ENCODE measurements at regions not wholly inside any gene's neighbourhood (a gene's known extent, or its start where the extent isn't known, plus 50 kb on each side); places are given as distances from the start of the nearest gene placed in this dataset.

DNA sequence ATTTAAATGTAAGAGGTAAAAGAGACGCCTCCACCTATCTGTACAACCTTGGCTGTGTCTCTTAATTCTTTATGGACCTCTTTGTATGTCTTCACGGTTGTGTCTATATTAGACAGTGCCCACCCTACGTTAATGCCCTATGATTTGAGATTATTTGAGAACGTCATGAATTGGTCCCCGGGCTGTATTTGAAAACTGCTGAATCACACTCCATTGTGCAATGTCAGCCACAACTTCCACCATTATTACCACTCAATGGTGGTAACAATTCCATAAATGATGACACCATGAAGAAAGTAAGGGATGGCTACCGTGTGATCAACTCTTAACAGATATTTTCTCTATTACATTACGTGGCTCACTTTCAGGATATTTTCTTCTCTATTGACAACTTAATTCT lies 182.4 kb upstream of the RBFOX1 start (continued):
- TF ChIP-seq BACH2 (CRISPR knock-in tag; IDR thresholded peaks at IDR 0.05; ENCODE audit: borderline replicate concordance) (no peak), ARNTL (CRISPR knock-in tag; IDR thresholded peaks at IDR 0.05; ENCODE audit: borderline replicate concordance, low read depth) (no peak)
- TF ChIP-seq, protein P1, sequence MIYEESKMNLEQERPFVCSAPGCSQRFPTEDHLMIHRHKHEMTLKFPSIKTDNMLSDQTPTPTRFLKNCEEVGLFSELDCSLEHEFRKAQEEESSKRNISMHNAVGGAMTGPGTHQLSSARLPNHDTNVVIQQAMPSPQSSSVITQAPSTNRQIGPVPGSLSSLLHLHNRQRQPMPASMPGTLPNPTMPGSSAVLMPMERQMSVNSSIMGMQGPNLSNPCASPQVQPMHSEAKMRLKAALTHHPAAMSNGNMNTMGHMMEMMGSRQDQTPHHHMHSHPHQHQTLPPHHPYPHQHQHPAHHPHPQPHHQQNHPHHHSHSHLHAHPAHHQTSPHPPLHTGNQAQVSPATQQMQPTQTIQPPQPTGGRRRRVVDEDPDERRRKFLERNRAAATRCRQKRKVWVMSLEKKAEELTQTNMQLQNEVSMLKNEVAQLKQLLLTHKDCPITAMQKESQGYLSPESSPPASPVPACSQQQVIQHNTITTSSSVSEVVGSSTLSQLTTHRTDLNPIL (CRISPR knock-in tag; IDR thresholded peaks at IDR 0.05; ENCODE audit: low read depth), result no peak

DNA sequence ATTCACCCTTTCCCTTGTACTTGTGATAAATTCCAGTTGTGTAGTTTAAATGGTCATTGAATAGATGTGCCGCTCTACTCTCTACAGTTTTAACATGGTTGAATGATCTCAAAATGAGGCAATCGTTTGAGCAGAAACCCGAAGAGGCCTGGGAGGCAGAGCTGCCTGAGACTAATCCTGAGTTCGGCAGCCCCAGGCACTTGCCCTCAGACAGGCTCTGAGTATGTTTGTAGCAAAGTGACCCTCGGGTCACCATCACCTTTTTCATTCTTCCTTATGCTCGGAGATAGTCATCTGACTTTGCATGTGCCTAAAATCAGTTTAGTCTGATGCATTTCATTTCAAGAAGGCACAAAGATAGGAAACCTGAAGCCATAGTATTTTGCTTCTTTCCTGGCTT lies 184.0 kb upstream of the RBFOX1 start:
- TF ChIP-seq TOX (CRISPR knock-in tag; IDR thresholded peaks at IDR 0.05; ENCODE audit: borderline replicate concordance), result no peak
- no peak for TF ChIP-seq ISL1 (CRISPR knock-in tag; IDR thresholded peaks at IDR 0.05)
- TF ChIP-seq, protein P1 (CRISPR knock-in tag; IDR thresholded peaks at IDR 0.05; ENCODE audit: low read depth), result no peak
- TF ChIP-seq RARB (CRISPR knock-in tag; IDR thresholded peaks at IDR 0.05), result no peak
- no peak for TF ChIP-seq ZC3H10 (CRISPR knock-in tag; IDR thresholded peaks at IDR 0.05)
- TF ChIP-seq OSR1 (CRISPR knock-in tag; IDR thresholded peaks at IDR 0.05), result no peak
- no peak for TF ChIP-seq ARNTL (CRISPR knock-in tag; IDR thresholded peaks at IDR 0.05; ENCODE audit: borderline replicate concordance, low read depth)
- TF ChIP-seq SNAI2 (CRISPR knock-in tag; IDR thresholded peaks at IDR 0.05), result no peak
- no peak for TF ChIP-seq ZFP3 (CRISPR knock-in tag; IDR thresholded peaks at IDR 0.05)
- TF ChIP-seq ZNF565 (CRISPR knock-in tag; conservative IDR thresholded peaks at IDR 0.05; ENCODE audit: low read depth), result no peak
- no peak for TF ChIP-seq GLIS3 (CRISPR knock-in tag; IDR thresholded peaks at IDR 0.05)
- TF ChIP-seq, protein P2, sequence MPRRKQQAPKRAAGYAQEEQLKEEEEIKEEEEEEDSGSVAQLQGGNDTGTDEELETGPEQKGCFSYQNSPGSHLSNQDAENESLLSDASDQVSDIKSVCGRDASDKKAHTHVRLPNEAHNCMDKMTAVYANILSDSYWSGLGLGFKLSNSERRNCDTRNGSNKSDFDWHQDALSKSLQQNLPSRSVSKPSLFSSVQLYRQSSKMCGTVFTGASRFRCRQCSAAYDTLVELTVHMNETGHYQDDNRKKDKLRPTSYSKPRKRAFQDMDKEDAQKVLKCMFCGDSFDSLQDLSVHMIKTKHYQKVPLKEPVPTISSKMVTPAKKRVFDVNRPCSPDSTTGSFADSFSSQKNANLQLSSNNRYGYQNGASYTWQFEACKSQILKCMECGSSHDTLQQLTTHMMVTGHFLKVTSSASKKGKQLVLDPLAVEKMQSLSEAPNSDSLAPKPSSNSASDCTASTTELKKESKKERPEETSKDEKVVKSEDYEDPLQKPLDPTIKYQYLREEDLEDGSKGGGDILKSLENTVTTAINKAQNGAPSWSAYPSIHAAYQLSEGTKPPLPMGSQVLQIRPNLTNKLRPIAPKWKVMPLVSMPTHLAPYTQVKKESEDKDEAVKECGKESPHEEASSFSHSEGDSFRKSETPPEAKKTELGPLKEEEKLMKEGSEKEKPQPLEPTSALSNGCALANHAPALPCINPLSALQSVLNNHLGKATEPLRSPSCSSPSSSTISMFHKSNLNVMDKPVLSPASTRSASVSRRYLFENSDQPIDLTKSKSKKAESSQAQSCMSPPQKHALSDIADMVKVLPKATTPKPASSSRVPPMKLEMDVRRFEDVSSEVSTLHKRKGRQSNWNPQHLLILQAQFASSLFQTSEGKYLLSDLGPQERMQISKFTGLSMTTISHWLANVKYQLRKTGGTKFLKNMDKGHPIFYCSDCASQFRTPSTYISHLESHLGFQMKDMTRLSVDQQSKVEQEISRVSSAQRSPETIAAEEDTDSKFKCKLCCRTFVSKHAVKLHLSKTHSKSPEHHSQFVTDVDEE (CRISPR knock-in tag; IDR thresholded peaks at IDR 0.05), result no peak
- no peak for TF ChIP-seq CSDC2 (CRISPR knock-in tag; IDR thresholded peaks at IDR 0.05)
- TF ChIP-seq, protein P3, sequence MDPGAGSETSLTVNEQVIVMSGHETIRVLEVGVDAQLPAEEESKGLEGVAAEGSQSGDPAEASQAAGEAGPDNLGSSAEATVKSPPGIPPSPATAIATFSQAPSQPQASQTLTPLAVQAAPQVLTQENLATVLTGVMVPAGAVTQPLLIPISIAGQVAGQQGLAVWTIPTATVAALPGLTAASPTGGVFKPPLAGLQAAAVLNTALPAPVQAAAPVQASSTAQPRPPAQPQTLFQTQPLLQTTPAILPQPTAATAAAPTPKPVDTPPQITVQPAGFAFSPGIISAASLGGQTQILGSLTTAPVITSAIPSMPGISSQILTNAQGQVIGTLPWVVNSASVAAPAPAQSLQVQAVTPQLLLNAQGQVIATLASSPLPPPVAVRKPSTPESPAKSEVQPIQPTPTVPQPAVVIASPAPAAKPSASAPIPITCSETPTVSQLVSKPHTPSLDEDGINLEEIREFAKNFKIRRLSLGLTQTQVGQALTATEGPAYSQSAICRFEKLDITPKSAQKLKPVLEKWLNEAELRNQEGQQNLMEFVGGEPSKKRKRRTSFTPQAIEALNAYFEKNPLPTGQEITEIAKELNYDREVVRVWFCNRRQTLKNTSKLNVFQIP (CRISPR knock-in tag; IDR thresholded peaks at IDR 0.05; ENCODE audit: borderline replicate concordance, low read depth), result no peak
- no peak for TF ChIP-seq ZNF70 (CRISPR knock-in tag; IDR thresholded peaks at IDR 0.05)
- no peak for TF ChIP-seq BACH2 (CRISPR knock-in tag; IDR thresholded peaks at IDR 0.05; ENCODE audit: borderline replicate concordance)
- TF ChIP-seq, protein P4, sequence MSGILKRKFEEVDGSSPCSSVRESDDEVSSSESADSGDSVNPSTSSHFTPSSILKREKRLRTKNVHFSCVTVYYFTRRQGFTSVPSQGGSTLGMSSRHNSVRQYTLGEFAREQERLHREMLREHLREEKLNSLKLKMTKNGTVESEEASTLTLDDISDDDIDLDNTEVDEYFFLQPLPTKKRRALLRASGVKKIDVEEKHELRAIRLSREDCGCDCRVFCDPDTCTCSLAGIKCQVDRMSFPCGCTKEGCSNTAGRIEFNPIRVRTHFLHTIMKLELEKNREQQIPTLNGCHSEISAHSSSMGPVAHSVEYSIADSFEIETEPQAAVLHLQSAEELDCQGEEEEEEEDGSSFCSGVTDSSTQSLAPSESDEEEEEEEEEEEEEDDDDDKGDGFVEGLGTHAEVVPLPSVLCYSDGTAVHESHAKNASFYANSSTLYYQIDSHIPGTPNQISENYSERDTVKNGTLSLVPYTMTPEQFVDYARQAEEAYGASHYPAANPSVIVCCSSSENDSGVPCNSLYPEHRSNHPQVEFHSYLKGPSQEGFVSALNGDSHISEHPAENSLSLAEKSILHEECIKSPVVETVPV (CRISPR knock-in tag; IDR thresholded peaks at IDR 0.05), result no peak
- TF ChIP-seq TCF4 (CRISPR knock-in tag; IDR thresholded peaks at IDR 0.05; ENCODE audit: borderline replicate concordance), result no peak
- TF ChIP-seq ZNF8 (CRISPR knock-in tag; IDR thresholded peaks at IDR 0.05), result no peak
- ATAC-seq, result no peak

DNA sequence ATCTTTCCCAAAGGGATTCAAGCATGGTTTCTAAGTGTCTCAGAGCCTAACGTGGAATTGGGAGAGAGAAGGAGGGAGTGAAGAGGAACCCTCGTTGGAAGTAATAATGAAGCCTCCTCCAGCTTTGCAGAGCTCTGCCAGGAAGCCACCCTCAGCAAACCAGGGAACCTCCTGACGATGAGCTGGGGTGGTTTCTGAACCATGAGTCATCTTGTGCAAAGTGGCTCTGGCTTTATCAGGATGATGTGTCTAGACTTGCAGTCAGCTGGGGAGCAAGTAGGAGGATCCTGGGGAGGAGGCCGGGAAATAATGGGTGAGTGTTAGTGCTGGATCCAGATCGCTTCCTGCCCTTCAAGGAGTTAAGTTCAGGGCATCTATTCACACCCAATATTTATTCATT lies 191.7 kb upstream of the RBFOX1 start:
- ATAC-seq, result no peak
- TF ChIP-seq, protein P2 (CRISPR knock-in tag; IDR thresholded peaks at IDR 0.05), result no peak
- no peak for TF ChIP-seq SNAI2 (CRISPR knock-in tag; IDR thresholded peaks at IDR 0.05)
- TF ChIP-seq ZFP30 (CRISPR knock-in tag; IDR thresholded peaks at IDR 0.05), result no peak
- TF ChIP-seq PPARA (CRISPR knock-in tag; IDR thresholded peaks at IDR 0.05; ENCODE audit: borderline replicate concordance), result no peak

Data from SK-N-SH treated with all-trans-retinoic acid at 6 μM for 48 hours (cell line).